Adrenal gland (tissue), 5 donors: ENCODE measurements at regions not wholly inside any gene's neighbourhood (a gene's known extent, or its start where the extent isn't known, plus 50 kb on each side); places are given as distances from the start of the nearest gene placed in this dataset.

ENCODE experiments used
- CTCF ChIP-seq, 6 experiments: fragments of 450-650 bp in 4 of 6; fragments of 200-600 bp in 2 of 6; sonication (generic) in 1 of 6; IDR thresholded peaks; 1 replicate in 5 of 6; 2 replicates in 1 of 6; pipeline versions ENCODE4 v1.5.1 to v1.8.0; 2016 to 2021; ENCODE audit warnings: antibody characterized with exemption in 6 of 6, mild to moderate bottlenecking in 2 of 6, moderate library complexity in 1 of 6
- POLR2A ChIP-seq, 2 donors: fragments of 450-650 bp; IDR thresholded peaks; one replicate each; pipeline ENCODE4 v1.6.1; 2017; ENCODE audit warnings: antibody characterized with exemption in 2 of 2, mild to moderate bottlenecking in 2 of 2, moderate library complexity in 1 of 2
- donor health status: DM: no; HTN: no; CAD: no.

- TF ChIP-seq CTCF (IDR thresholded peaks at IDR 0.05) = no peak
- no peak for TF ChIP-seq POLR2A (IDR thresholded peaks at IDR 0.05)
Measured at GRCh38 chr9:7613931-7614330, 185.6 kb downstream of the DMAC1 start.
